ENCODE measurements at regions not wholly inside any gene's neighbourhood (a gene's known extent, or its start where the extent isn't known, plus 50 kb on each side); places are given as distances from the start of the nearest gene placed in this dataset.

GRCh38 chr17:70896843-70897242 lies 727.5 kb downstream of the KCNJ2 start:
- TF ChIP-seq POLR2AphosphoS5 (IDR thresholded peaks at IDR 0.05; ENCODE audit: insufficient read depth, low read depth, low read length) = no peak
- TF ChIP-seq POLR2A (IDR thresholded peaks at IDR 0.05; ENCODE audit: low read depth, low read length) = no peak
- no peak for TF ChIP-seq CTCF (IDR thresholded peaks at IDR 0.05; ENCODE audit: extremely low read depth in 1 of 2, insufficient read depth in 1 of 2, low read depth in 1 of 2, low read length in 2 of 2)
- TF ChIP-seq FOS (IDR thresholded peaks at IDR 0.05; ENCODE audit: borderline replicate concordance, insufficient read depth, low read length) = no peak
- no peak for TF ChIP-seq EZH2 (IDR thresholded peaks at IDR 0.05; ENCODE audit: borderline replicate concordance, low read depth, low read length, severe bottlenecking)
- no peak for TF ChIP-seq JUN (IDR thresholded peaks at IDR 0.05; ENCODE audit: borderline replicate concordance, insufficient read depth, insufficient read length, low read depth)
- no peak for TF ChIP-seq GATA2 (IDR thresholded peaks at IDR 0.05; ENCODE audit: insufficient read depth, insufficient read length, low read depth, low read length)

Measured in endothelial cell of umbilical vein (primary cell).